CD14-positive monocyte (primary cell): ENCODE measurements at regions not wholly inside any gene's neighbourhood (a gene's known extent, or its start where the extent isn't known, plus 50 kb on each side); places are given as distances from the start of the nearest gene placed in this dataset.

Experiments
- DNase-seq, 3 donors: peaks; one replicate each; pipeline ENCODE4 v3.0.0-alpha.2; 2011 to 2022
- H2AFZ ChIP-seq: 2 replicates; pipeline ENCODE4 v1.6.0; 2012; ENCODE audit warnings: mild to moderate bottlenecking, low read depth, low read length, inconsistent platforms; ENCODE audit not compliant: insufficient read depth, poor library complexity, severe bottlenecking
- H3K27ac ChIP-seq, 2 donors: 1 replicate in 1 of 2; 2 replicates in 1 of 2; pipeline ENCODE4 v1.5.1; 2012 to 2013; ENCODE audit warnings: low read length in 2 of 2, control low read depth in 1 of 2, inconsistent platforms in 1 of 2, low read depth in 1 of 2, mild to moderate bottlenecking in 1 of 2
- H3K27me3 ChIP-seq, 2 donors: one replicate each; pipeline versions ENCODE4 v1.6.0 to v1.6.1; 2011 to 2013; ENCODE audit warnings: low read length in 2 of 2; ENCODE audit not compliant: control insufficient read depth in 2 of 2, insufficient read depth in 2 of 2
- H3K36me3 ChIP-seq, 2 donors: replicated peaks in 1 of 2; 1 replicate in 1 of 2; 2 replicates in 1 of 2; pipeline versions ENCODE4 v1.5.1 to v1.6.1; 2012 to 2013; ENCODE audit warnings: low read length in 2 of 2, control low read depth in 1 of 2, inconsistent platforms in 1 of 2, mild to moderate bottlenecking in 1 of 2; ENCODE audit not compliant: insufficient read depth in 2 of 2, control insufficient read depth in 1 of 2
- H3K4me1 ChIP-seq, 2 donors: 1 replicate in 1 of 2; 2 replicates in 1 of 2; pipeline versions ENCODE4 v1.5.1 to v1.6.1; 2012 to 2013; ENCODE audit warnings: low read length in 2 of 2, control low read depth in 1 of 2, inconsistent platforms in 1 of 2, mild to moderate bottlenecking in 1 of 2, moderate library complexity in 1 of 2; ENCODE audit not compliant: insufficient read depth in 2 of 2, control insufficient read depth in 1 of 2
- H3K4me2 ChIP-seq: replicated peaks from 2 replicates; pipeline ENCODE3; 2012; ENCODE audit warnings: low read length, moderate library complexity, mild to moderate bottlenecking; ENCODE audit not compliant: poor library complexity, severe bottlenecking; ENCODE audit errors: extremely low read depth
- H3K4me3 ChIP-seq, 3 experiments: fragments of 200-600 bp in 1 of 3; sonication (generic) in 1 of 3; replicated peaks in 1 of 3; 1 replicate in 2 of 3; 2 replicates in 1 of 3; pipeline ENCODE4 v1.5.1; 2011 to 2013; ENCODE audit warnings: low read length in 3 of 3, mild to moderate bottlenecking in 3 of 3, control low read depth in 2 of 3, low read depth in 2 of 3, inconsistent platforms in 1 of 3, moderate library complexity in 1 of 3
- H3K79me2 ChIP-seq: 2 replicates; pipeline ENCODE4 v1.6.0; 2012; ENCODE audit warnings: mild to moderate bottlenecking, control low read depth, inconsistent platforms, low read length, moderate library complexity; ENCODE audit not compliant: insufficient read depth
- H3K9ac ChIP-seq: 2 replicates; pipeline ENCODE4 v1.6.0; 2017; ENCODE audit warnings: low read length, mild to moderate bottlenecking; ENCODE audit not compliant: insufficient read depth, poor library complexity, severe bottlenecking
- H3K9me3 ChIP-seq, 2 donors: replicated peaks in 1 of 2; 1 replicate in 1 of 2; 2 replicates in 1 of 2; pipeline versions ENCODE4 v1.5.1 to v1.6.1; 2012 to 2013; ENCODE audit warnings: low read length in 2 of 2, control low read depth in 1 of 2; ENCODE audit not compliant: control insufficient read depth in 1 of 2, insufficient read depth in 1 of 2
- H4K20me1 ChIP-seq: 2 replicates; pipeline ENCODE4 v1.6.0; 2012; ENCODE audit warnings: mild to moderate bottlenecking, low read length, control low read depth, moderate library complexity; ENCODE audit not compliant: insufficient read depth
- H3K27ac Mint-ChIP-seq, 7 donors: one replicate each; pipeline ENCODE4 v1.8.0; 2020; ENCODE audit warnings: mild to moderate bottlenecking in 7 of 7, mixed read lengths in 7 of 7, moderate library complexity in 6 of 7, inconsistent platforms in 2 of 7
- H3K27me3 Mint-ChIP-seq, 3 donors: one replicate each; pipeline ENCODE4 v1.8.0; 2021 to 2022; ENCODE audit warnings: low read depth in 3 of 3, mild to moderate bottlenecking in 3 of 3, mixed read lengths in 3 of 3, moderate library complexity in 3 of 3, inconsistent platforms in 1 of 3
- H3K36me3 Mint-ChIP-seq, 2 donors: one replicate each; pipeline ENCODE4 v1.8.0; 2020; ENCODE audit warnings: mixed read lengths in 2 of 2, inconsistent platforms in 1 of 2, mild to moderate bottlenecking in 1 of 2
- H3K4me1 Mint-ChIP-seq: one replicate; pipeline ENCODE4 v1.8.0; 2020; ENCODE audit warnings: mild to moderate bottlenecking, mixed read lengths
- H3K4me3 Mint-ChIP-seq, 2 donors: one replicate each; pipeline ENCODE4 v1.8.0; 2020; ENCODE audit warnings: mild to moderate bottlenecking in 2 of 2, mixed read lengths in 2 of 2, moderate library complexity in 1 of 2
- H3K9me3 Mint-ChIP-seq, 7 donors: one replicate each; pipeline ENCODE4 v1.8.0; 2020 to 2022; ENCODE audit warnings: mixed read lengths in 7 of 7, mild to moderate bottlenecking in 6 of 7, moderate library complexity in 6 of 7, inconsistent platforms in 2 of 7
- WGBS: methylation state at CpG from one replicate; pipeline ENCODE4 v1.1.5; 2013; ENCODE audit warnings: missing lambda C conversion rate; ENCODE audit not compliant: insufficient coverage; 5-methylcytosine and 5-hydroxymethylcytosine counted together
- intact Hi-C, 2 donors: fragments of 100-400 bp; cut with micrococcal nuclease; formaldehyde crosslinking; loops; one replicate each; pipeline versions ENCODE4 v1.15.0 to v1.15.1; 2023
- TF ChIP-seq, protein P1 (sequence below): fragments of 200-600 bp; IDR thresholded peaks from one replicate; pipeline ENCODE4 v1.8.0; 2022; ENCODE audit warnings: antibody characterized with exemption, mild to moderate bottlenecking

DNA sequence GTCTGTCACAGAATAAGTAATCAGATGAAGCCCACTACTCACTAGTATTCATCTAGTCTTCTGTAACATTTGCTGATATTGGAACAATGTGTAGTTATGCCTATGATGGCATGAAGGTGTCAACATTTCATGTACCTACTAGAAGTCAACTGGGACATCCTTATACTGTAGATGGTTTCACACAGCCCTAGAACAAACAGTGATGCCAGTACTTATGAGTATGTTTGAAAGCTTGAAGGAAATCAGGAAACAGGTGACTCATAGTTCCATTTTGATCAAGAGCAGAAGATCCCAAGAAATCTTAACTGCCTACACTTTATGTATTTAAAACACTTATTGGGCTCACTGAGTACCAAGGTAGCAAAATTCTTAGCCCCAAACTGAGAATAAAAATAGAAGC is 1519.6 kb downstream of the REEP3 start:
- no peaks in the 10 kb centered on the region for H3K36me3 ChIP-seq
- no peaks in the 10 kb centered on the region for H3K4me1 ChIP-seq
- H3K4me3 ChIP-seq, result no peak overlapping the region
- H3K4me2 ChIP-seq, result no peak overlapping the region
- Mint-ChIP-seq H3K9me3 (peaks cover 0 to 5% (median under 1%) of the 10 kb centered on the region in 7 donors), H3K27me3 (no peaks in the 10 kb centered on the region), H3K27ac (no peak overlapping the region), H3K4me1 (no peaks in the 10 kb centered on the region), H3K4me3 (no peak overlapping the region), H3K36me3 (no peaks in the 10 kb centered on the region)
- no peak overlapping the region for H2AFZ ChIP-seq
- intact Hi-C loops, result no loop called here
- H3K27ac ChIP-seq, result no peak overlapping the region
- H3K27me3 ChIP-seq, result no peaks in the 10 kb centered on the region
- TF ChIP-seq, protein P1, sequence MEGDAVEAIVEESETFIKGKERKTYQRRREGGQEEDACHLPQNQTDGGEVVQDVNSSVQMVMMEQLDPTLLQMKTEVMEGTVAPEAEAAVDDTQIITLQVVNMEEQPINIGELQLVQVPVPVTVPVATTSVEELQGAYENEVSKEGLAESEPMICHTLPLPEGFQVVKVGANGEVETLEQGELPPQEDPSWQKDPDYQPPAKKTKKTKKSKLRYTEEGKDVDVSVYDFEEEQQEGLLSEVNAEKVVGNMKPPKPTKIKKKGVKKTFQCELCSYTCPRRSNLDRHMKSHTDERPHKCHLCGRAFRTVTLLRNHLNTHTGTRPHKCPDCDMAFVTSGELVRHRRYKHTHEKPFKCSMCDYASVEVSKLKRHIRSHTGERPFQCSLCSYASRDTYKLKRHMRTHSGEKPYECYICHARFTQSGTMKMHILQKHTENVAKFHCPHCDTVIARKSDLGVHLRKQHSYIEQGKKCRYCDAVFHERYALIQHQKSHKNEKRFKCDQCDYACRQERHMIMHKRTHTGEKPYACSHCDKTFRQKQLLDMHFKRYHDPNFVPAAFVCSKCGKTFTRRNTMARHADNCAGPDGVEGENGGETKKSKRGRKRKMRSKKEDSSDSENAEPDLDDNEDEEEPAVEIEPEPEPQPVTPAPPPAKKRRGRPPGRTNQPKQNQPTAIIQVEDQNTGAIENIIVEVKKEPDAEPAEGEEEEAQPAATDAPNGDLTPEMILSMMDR, result no peak
- H3K9me3 ChIP-seq, result peaks cover 2 to 9% of the 10 kb centered on the region in 2 donors
- no peaks in the 10 kb centered on the region for H3K79me2 ChIP-seq
- H4K20me1 ChIP-seq, result no peaks in the 10 kb centered on the region
- H3K9ac ChIP-seq, result no peak overlapping the region
- DNase-seq, result no peak

DNA sequence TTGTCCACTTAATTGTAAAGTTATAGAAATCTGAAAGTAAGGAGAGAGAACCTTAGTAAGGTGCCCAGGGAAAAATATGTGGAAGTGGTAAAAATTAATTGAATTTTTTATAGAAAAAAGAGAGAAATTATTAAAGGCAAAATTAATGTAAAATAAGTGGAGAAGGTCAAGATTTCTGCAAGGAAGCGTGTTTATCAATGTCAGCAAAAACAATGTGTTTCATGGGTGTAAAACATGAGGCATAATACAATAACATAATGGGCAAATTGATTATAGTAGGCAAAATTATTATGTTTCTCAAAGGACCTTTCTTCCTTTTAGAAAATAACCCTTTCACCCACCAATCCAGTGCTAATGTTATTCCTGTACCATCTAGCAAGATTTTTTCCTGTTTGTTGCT is 1520.1 kb downstream of the REEP3 start:
- Histone ChIP-seq H3K79me2 (no peaks in the 10 kb centered on the region), H3K27ac (no peak overlapping the region), H3K4me1 (no peaks in the 10 kb centered on the region), H3K27me3 (no peaks in the 10 kb centered on the region), H3K4me2 (no peak overlapping the region), H3K9ac (no peak overlapping the region), H3K36me3 (no peaks in the 10 kb centered on the region), H2AFZ (no peak overlapping the region), H3K4me3 (no peak overlapping the region), H3K9me3 (peaks cover 0 to 9% of the 10 kb centered on the region in 2 donors), H4K20me1 (no peaks in the 10 kb centered on the region)
- no peaks in the 10 kb centered on the region for H3K36me3 Mint-ChIP-seq
- intact Hi-C loops, result no loop called here
- no peaks in the 10 kb centered on the region for H3K4me1 Mint-ChIP-seq
- no peak overlapping the region for H3K4me3 Mint-ChIP-seq
- TF ChIP-seq, protein P1, result no peak
- no CpG with 5 or more reads among the region's 1 CpG for WGBS
- no peaks in the 10 kb centered on the region for H3K27me3 Mint-ChIP-seq
- no peak overlapping the region for H3K27ac Mint-ChIP-seq
- H3K9me3 Mint-ChIP-seq, result peaks cover 0 to 4% (median 0%) of the 10 kb centered on the region in 7 donors
- no peak for DNase-seq
